ENCODE measurements at regions not wholly inside any gene's neighbourhood (a gene's known extent, or its start where the extent isn't known, plus 50 kb on each side); places are given as distances from the start of the nearest gene placed in this dataset.

- no peak for DNase-seq
Observed at GRCh38 chr18:47461406-47461948, 210.0 kb upstream of the SKOR2 start.

- DNase-seq: no peak
Observed at GRCh38 chr18:47458483-47458882, 207.0 kb upstream of the SKOR2 start.

- no peak for DNase-seq
Observed at GRCh38 chr18:47457614-47458013, 206.2 kb upstream of the SKOR2 start.

GRCh38 chr18:47453038-47453437 is 201.6 kb upstream of the SKOR2 start:
- no peak for DNase-seq

GRCh38 chr18:47448956-47449355 is 197.5 kb upstream of the SKOR2 start:
- DNase-seq: no peak

GRCh38 chr18:47441914-47442313 is 190.5 kb upstream of the SKOR2 start:
- DNase-seq: no peak

- DNase-seq: no peak
Observed at GRCh38 chr18:47438001-47438400, 186.5 kb upstream of the SKOR2 start.

GRCh38 chr18:47436871-47437270 is 185.4 kb upstream of the SKOR2 start:
- no peak for DNase-seq

GRCh38 chr18:47434214-47434746 is 182.8 kb upstream of the SKOR2 start:
- DNase-seq: no peak

GRCh38 chr18:47427923-47428637 is 176.6 kb upstream of the SKOR2 start:
- DNase-seq: no peak

- DNase-seq: no peak
Observed at GRCh38 chr18:47427072-47427471, 175.6 kb upstream of the SKOR2 start.

- DNase-seq: no peak
Observed at GRCh38 chr18:47425365-47425764, 173.9 kb upstream of the SKOR2 start.

GRCh38 chr18:47422524-47422923 is 171.1 kb upstream of the SKOR2 start:
- peak in 1 of 4 experiments; percentile 12 for DNase-seq

- DNase-seq: peak in 2 of 4 experiments; percentile 9 to 32
Observed at GRCh38 chr18:47420130-47420529, 168.7 kb upstream of the SKOR2 start.

- DNase-seq: peak; percentile 30 to 67 (median 40)
Observed at GRCh38 chr18:47418746-47419145, 167.3 kb upstream of the SKOR2 start.

- peak in 1 of 4 experiments; percentile 14 for DNase-seq
Observed at GRCh38 chr18:47417807-47418206, 166.3 kb upstream of the SKOR2 start.

- DNase-seq: peak; percentile 31 to 58 (median 39)
Observed at GRCh38 chr18:47415881-47416280, 164.4 kb upstream of the SKOR2 start.

- DNase-seq: no peak
Observed at GRCh38 chr18:47413327-47413726, 161.9 kb upstream of the SKOR2 start.

- no peak for DNase-seq
Observed at GRCh38 chr18:47412924-47413323, 161.5 kb upstream of the SKOR2 start.

- DNase-seq: no peak
Observed at GRCh38 chr18:47411159-47411558, 159.7 kb upstream of the SKOR2 start.

GRCh38 chr18:47410139-47410538 is 158.7 kb upstream of the SKOR2 start:
- no peak for DNase-seq

- DNase-seq: no peak
Observed at GRCh38 chr18:47409519-47409918, 158.1 kb upstream of the SKOR2 start.

GRCh38 chr18:47407736-47408135 is 156.3 kb upstream of the SKOR2 start:
- DNase-seq: no peak

GRCh38 chr18:47404845-47405244 is 153.4 kb upstream of the SKOR2 start:
- DNase-seq: no peak
